ENCODE measurements at regions not wholly inside any gene's neighbourhood (a gene's known extent, or its start where the extent isn't known, plus 50 kb on each side); places are given as distances from the start of the nearest gene placed in this dataset.

- TF ChIP-seq CTCF (IDR thresholded peaks at IDR 0.05) (no peak), POLR2A (IDR thresholded peaks at IDR 0.05) (no peak)
Observed at GRCh38 chr1:5724847-5725246, 267.4 kb downstream of the NPHP4 start.

All from heart left ventricle (tissue), 13 donors.